HG02763 (cell line): ENCODE measurements at regions not wholly inside any gene's neighbourhood (a gene's known extent, or its start where the extent isn't known, plus 50 kb on each side); places are given as distances from the start of the nearest gene placed in this dataset.

Experiments used
- ATAC-seq: cut with Tn5 transposase; IDR thresholded peaks from one replicate; pipeline ENCODE4 v1.9.1; 2021; ENCODE audit warnings: mild to moderate bottlenecking, moderate library complexity; ENCODE audit not compliant: unreplicated experiment

DNA sequence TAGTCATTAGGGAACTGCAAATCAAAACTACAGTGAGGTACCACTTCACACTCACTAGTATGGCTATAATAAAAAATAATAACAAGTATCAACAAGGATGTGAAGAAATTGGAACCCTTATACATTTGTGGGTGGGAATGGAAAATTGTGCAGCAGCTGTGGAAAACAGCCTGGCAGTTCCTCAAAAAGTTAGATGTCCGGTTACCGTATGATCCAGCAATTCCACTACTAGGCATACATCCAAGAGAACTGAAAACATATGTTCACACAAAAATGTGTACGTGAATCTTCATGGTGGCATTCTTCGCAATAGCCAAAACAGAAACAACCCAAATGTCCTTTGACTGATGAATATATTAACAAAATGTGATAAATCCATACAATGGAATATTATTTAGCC, 187.9 kb upstream of the LYSMD4 start:
- no peak for ATAC-seq

DNA sequence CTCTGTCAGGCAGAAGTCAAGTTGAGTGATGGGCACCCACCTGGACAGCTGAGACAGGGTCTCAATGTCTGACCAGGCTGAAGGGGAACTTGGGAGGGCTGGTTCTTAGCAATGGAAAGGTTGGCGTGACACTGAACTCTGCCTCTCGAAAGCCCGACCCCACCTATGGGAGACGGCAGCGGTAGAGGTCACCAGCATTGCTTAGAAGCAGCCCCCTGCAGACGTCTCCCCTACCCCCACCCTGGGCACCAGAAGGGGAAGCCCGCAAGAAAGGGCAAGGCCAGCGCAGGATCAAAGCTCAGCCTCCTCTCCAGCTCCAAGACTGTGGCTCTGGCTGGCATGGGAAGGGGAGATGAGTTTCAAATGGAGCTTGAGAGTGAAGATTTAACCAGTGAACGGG, 184.8 kb upstream of the LYSMD4 start:
- ATAC-seq: no peak

GRCh38 chr15:99917252-99917651, 184.0 kb upstream of the LYSMD4 start:
- ATAC-seq: no peak

GRCh38 chr15:99916668-99917223, 183.5 kb upstream of the LYSMD4 start:
- no peak for ATAC-seq

GRCh38 chr15:99914723-99915122, 181.5 kb upstream of the LYSMD4 start:
- ATAC-seq: no peak

DNA sequence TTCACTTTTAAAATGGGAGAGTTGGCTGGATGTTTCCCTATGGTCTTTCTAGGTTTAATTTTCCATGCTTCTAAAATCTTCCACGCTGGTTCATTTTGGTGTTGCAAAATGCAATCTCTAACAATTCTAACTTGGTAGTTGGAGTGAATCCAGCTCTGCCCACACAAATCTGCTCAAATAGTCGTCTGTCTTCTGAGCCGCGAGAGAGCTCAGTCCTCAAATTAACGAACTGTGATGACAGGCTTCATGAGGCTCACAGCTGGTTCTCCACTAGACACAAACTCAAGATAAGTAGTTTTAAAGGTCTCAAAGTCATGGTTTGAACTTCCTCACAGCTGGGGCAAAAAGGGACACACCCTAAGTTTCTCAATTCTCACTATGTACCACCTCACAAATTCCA, 178.6 kb upstream of the LYSMD4 start:
- no peak for ATAC-seq

DNA sequence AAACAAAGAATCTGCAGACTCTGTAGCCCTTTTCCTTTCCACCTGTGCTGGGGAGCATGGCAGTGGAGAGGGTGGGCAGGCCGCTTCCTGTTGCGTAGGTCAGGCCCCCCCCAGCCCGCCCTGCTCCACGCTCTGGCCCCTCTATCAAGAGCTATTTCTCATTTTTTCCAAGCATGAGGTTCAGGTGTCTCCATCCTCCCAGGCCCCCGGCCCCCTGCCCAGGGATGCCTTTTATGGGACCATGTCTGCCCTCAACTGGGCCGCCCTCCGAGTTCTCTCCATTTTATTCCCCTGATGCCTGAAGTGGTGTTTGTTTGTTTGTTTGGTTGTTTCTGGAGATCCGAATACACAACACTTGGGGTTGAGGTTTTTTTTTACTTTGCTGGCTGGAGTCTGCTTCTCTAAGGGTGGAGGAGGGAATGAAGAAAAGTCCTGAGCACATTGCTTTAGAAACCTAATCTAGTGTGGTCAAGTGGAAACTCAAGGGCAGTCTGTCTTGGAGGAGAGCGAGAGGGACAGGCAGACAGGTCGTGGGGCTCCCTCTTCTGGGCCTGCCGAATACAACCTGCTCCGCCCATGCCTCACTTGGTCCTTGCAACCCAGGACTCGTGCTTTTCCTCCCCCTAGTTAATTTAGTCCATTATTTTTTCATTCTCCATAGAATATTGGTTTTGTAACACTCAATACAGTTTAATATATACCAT, 176.5 kb upstream of the LYSMD4 start:
- ATAC-seq: no peak

- ATAC-seq: no peak
These were observed 174.5 kb upstream of the LYSMD4 start for GRCh38 chr15:99907698-99908097.

DNA sequence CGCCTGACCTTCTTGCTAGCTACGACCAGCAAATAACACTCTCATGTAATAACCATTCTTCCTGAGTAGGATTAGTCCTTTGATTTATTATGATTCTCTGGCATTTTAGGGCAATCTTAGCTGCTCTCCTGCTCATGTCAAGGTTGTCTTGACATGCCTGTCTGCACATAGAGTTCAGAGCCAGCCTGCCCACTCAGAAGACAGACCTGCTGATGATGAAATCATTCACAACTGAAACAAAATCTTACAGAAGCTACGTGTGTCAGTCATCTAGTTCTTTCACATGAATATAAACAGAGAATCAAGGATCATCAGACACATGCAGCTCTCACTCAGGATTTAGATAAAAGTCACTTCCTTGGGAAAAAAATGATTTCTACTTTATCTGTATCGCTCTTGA, 173.6 kb upstream of the LYSMD4 start:
- no peak for ATAC-seq

DNA sequence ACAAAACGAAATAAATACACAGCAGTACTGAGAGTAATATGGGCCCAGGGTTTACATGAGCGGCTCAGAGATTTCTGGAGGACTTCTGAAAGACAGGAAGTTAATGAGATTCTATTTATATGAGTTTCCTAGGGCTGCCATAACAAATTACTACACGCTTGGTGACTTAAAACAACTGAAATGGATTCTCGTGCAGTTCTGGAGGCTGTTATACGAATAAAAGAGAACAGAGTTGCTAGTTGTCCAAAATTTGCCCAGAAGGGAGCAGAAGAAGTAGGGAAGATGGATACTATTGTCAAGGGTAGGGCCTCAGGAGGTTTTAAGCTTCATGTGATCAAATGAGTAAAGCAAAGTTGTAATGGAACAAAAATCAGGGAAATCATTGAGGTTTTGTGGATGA, 173.1 kb upstream of the LYSMD4 start:
- no peak for ATAC-seq

- no peak for ATAC-seq
These were observed 169.2 kb upstream of the LYSMD4 start for GRCh38 chr15:99902248-99902928.

- ATAC-seq: no peak
These were observed 162.7 kb upstream of the LYSMD4 start for GRCh38 chr15:99895956-99896311.

DNA sequence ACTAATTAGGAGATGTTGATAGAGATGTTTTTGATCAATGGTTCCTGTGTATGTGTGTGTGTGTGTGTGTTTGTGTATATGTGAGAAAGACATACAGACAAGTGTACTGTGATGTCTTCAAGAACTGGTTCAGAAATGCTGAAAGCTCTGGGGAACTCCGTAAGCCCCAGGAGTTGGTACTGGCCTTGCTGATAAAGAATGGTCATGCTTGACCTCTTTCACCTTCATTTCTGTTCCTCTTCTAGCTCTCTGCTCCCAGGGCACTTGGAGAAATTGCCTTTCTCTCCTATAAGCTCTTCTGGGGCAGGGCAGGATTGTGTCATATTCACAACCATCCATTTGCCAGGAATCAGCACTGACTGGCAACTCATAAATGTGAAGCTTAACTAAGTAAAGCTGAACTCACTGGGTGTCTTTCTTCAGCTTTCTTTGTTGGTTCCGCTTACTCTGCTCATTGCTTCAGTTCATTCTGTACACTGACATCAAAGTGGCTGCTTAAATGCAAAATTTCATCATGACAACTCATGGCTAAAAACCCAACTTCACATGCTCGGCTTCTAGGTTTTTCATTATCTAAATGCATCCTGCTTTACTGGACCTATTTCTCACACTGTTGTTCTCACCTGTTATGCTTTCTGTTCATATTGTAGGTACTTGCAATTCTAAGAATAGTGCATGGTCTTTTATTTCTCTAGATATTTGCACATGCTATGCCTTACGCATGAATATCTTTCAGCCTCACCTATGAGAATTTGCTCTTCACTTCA, 162.1 kb upstream of the LYSMD4 start:
- ATAC-seq: peak; percentile 65

DNA sequence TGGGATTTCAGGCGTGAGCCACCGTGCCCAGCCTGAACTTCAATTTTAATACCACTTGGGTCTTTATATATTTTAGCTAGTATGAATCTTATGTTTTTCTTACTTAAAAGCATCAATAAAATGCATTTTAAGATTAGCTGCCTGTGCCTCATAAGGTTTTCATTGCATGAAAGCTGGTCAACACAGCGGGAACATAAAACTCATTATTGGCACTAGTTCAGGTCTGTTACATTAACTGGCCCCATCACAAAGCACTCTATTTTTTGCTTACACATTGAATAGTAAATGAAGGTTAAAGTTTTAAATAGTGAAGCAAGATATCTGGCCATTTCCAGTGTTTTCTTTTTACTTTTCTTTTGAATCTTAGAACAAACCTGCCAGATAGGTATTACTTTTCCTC, 145.6 kb upstream of the LYSMD4 start:
- no peak for ATAC-seq

DNA sequence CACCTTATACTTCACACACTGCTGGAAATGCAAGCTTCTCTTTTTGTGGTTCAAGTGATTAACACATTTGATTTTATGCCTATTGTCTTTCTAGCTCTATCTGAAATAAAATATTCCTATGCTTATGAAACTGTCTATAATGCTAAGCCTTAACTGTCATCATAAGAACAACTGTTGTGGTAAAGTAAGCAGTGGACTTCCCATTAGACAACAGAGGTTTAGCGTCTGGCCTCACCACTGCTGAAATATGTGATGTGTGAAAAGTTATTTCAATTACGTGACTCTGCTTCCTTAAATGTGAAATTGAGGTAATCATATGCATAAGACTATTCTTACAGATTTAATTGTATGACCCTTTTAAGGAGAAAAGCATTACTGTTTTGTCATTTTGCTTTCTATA, 140.2 kb upstream of the LYSMD4 start:
- ATAC-seq: no peak

- ATAC-seq: no peak
These were observed 130.4 kb upstream of the LYSMD4 start for GRCh38 chr15:99863550-99864198.

GRCh38 chr15:99857836-99858235, 124.6 kb upstream of the LYSMD4 start:
- ATAC-seq: no peak

GRCh38 chr15:99850517-99850916, 117.3 kb upstream of the LYSMD4 start:
- ATAC-seq: no peak

DNA sequence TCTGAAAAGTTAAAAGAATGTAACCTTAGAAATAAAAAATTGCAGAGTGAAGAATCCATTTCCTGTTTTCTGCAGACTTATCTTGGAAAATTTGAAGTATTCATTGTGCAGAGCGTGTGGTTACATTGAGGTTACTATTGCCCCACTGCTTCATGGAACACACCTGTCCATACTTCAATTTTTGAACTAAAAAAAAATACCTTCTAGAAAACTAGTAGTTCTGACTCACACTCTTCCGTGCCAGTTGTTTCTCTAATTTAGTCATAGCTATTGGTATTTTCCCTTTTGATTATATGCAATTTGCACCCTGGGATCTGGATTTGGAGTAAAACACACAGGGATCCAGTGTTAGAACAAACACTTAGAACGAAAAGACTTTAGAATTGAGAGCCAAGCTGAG, 111.8 kb upstream of the LYSMD4 start:
- no peak for ATAC-seq

- no peak for ATAC-seq
These were observed 110.9 kb upstream of the LYSMD4 start for GRCh38 chr15:99844150-99844549.

DNA sequence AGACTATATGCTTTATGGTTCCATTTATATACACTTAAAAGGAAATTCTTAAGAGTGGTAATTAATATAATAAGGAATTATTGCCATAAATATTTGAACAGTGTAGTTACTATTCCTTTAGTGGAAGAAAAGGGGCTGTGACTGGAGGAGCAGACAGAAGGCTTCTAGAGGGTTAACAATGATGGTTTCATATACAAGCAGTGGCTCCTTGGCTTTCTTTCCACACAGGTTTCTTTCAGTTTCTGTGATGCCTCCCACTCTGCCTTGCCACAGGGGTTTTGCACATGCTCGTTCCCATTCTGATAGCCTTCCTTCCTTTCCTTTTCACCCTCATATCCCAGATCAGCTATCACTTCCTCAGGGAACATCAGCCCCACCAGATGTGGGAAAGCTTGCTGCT, 108.8 kb upstream of the LYSMD4 start:
- no peak for ATAC-seq
